ENCODE measurements at regions not wholly inside any gene's neighbourhood (a gene's known extent, or its start where the extent isn't known, plus 50 kb on each side); places are given as distances from the start of the nearest gene placed in this dataset.

DNA sequence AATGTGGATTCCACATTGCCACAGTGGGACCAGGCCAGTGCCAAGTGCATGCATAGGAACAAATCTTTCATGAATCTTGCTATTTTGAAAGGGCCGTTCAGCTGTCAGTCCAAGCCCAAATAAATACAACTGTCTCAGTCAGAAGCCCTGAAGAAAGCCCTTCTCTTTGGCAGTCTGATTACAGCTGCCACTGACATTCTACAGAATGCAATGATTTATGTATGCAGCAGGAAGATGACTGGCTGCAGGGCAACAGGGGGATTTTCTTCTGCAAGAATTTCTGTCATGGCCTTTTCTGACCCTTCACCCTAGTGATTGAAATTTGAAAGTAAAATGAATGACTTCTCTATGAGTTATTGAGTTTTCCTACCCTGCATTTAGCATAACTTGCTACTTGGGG lies 86.7 kb upstream of the FER start:
- Histone ChIP-seq H3K27ac (no peak overlapping the region), H3K4me1 (peaks cover 0 to 24% (median 5%) of the 10 kb centered on the region in 4 donors), H3K4me3 (no peak overlapping the region), H3K36me3 (no peaks in the 10 kb centered on the region), H3K27me3 (no peaks in the 10 kb centered on the region), H3K9me3 (peaks cover 0 to 3% (median 0%) of the 10 kb centered on the region in 4 donors)
- no peak for TF ChIP-seq POLR2A (IDR thresholded peaks at IDR 0.05)
- TF ChIP-seq, protein P1, sequence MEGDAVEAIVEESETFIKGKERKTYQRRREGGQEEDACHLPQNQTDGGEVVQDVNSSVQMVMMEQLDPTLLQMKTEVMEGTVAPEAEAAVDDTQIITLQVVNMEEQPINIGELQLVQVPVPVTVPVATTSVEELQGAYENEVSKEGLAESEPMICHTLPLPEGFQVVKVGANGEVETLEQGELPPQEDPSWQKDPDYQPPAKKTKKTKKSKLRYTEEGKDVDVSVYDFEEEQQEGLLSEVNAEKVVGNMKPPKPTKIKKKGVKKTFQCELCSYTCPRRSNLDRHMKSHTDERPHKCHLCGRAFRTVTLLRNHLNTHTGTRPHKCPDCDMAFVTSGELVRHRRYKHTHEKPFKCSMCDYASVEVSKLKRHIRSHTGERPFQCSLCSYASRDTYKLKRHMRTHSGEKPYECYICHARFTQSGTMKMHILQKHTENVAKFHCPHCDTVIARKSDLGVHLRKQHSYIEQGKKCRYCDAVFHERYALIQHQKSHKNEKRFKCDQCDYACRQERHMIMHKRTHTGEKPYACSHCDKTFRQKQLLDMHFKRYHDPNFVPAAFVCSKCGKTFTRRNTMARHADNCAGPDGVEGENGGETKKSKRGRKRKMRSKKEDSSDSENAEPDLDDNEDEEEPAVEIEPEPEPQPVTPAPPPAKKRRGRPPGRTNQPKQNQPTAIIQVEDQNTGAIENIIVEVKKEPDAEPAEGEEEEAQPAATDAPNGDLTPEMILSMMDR (IDR thresholded peaks at IDR 0.05): no peak
- WGBS (ENCODE audit: insufficient coverage, low coverage, low lambda C conversion rate, missing lambda C conversion rate): no CpG with 5 or more reads among the region's 1 CpG
- ATAC-seq: no peak
- no peak for DNase-seq
- intact Hi-C loops (cut with DNase I): no loop called here

DNA sequence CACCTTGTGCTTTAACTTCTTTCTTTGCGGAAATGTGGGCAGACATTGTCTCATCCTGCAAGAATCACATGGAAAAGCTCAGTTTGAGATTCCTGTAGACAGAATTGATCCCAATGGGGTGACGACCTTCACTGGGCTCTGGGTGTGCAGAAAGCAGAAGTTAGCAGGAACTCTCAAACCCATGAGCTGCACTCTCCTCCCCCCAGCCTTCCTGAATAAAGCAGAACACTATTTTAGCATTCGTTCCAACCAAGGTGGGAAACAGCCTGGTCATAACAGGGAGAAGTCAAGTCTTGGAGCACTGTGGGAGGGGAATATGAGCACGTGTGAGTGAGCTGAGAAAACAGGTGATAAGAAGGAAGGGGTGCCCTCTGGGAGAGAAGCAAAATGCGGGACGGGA lies 87.4 kb upstream of the FER start:
- Histone ChIP-seq H3K9me3 (peaks cover 0 to 3% (median 0%) of the 10 kb centered on the region in 4 donors), H3K27ac (no peak overlapping the region), H3K27me3 (no peaks in the 10 kb centered on the region), H3K4me3 (no peak overlapping the region), H3K36me3 (no peaks in the 10 kb centered on the region), H3K4me1 (peaks cover 0 to 24% (median 5%) of the 10 kb centered on the region in 4 donors)
- TF ChIP-seq POLR2A (IDR thresholded peaks at IDR 0.05): no peak
- intact Hi-C loops (cut with DNase I): no loop called here
- 63% methylated on average over 4 of the region's 6 CpGs for WGBS (ENCODE audit: insufficient coverage, low coverage, low lambda C conversion rate, missing lambda C conversion rate)
- no peak for ATAC-seq
- DNase-seq: no peak

DNA sequence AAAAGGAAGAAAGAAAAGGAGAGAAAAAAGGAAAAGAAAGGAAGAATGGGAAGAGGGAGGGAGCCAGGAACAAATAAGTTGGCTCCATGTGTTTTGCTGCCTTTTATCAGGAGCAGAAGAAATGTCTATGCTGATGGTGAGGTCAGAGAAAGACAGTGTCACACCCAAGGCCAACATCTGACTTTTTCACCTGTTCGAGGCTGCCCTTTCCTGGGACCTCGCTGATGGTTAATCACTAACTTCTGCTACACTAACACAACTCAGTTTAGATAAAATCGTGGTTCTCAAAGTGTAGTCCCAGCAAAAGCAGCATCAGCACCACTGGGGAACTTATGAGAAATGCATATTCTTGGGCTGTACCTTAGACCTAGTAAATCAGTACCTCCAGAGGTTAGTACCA lies 88.2 kb upstream of the FER start:
- no peak for DNase-seq
- ATAC-seq: peak in 2 of 4 donors; percentile 65 to 75
- intact Hi-C loops (cut with DNase I): no loop called here
- peaks cover 0 to 3% (median 0%) of the 10 kb centered on the region in 4 donors for H3K9me3 ChIP-seq
- WGBS (ENCODE audit: insufficient coverage, low coverage, low lambda C conversion rate, missing lambda C conversion rate): 26% methylated on average over 3 of the region's 3 CpGs
- no peaks in the 10 kb centered on the region for H3K36me3 ChIP-seq
- H3K27ac ChIP-seq: no peak overlapping the region
- no peaks in the 10 kb centered on the region for H3K27me3 ChIP-seq
- TF ChIP-seq POLR2A (IDR thresholded peaks at IDR 0.05): no peak
- TF ChIP-seq, protein P1 (IDR thresholded peaks at IDR 0.05): no peak
- H3K4me1 ChIP-seq: peaks cover 0 to 24% (median 5%) of the 10 kb centered on the region in 4 donors
- no peak overlapping the region for H3K4me3 ChIP-seq

DNA sequence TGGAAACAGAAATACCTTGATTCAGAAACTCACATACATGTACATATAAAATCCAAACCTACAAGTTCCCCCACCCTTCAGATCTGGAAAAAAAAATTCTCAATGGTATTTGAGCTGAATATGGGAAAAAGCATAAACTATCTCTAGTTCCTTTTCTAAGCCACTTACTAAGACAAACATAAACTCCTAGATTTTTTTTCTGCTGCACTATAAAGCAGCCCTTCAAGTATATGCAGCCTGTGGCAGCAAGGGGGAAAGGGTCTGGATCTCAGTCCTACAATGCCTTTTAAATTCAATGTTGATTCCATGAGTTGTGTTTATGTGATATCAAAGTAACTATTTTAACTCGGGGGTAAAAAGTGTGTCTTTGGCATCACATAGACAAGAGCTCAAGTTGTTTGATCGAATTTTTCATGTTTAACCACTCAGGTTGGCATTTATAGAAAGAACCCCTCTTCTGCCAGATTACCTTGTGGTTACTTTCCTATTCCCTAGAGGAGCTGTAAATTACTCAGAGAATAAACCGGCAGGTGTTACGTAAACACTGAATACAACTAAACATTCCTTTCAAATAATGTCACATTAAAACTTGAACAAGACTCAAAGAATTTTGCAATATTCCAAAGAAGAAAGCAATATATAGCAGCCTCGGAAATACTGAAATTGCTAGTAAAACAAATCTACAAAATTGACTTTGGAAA lies 91.8 kb upstream of the FER start:
- ATAC-seq (peak in 1 of 4 donors; percentile 68), DNase-seq (no peak)
- peaks cover 0 to 13% (median 2%) of the 10 kb centered on the region in 4 donors for H3K4me1 ChIP-seq
- intact Hi-C loops (cut with DNase I): no loop called here
- no peaks in the 10 kb centered on the region for H3K36me3 ChIP-seq
- H3K27ac ChIP-seq: no peak overlapping the region
- WGBS (ENCODE audit: insufficient coverage, low coverage, low lambda C conversion rate, missing lambda C conversion rate): 45% methylated on average over 5 of the region's 5 CpGs
- no peak overlapping the region for H3K4me3 ChIP-seq
- H3K9me3 ChIP-seq: peaks cover 0 to 3% (median 0%) of the 10 kb centered on the region in 4 donors
- TF ChIP-seq, protein P1 (IDR thresholded peaks at IDR 0.05): no peak
- no peak for TF ChIP-seq POLR2A (IDR thresholded peaks at IDR 0.05)
- H3K27me3 ChIP-seq: no peaks in the 10 kb centered on the region

DNA sequence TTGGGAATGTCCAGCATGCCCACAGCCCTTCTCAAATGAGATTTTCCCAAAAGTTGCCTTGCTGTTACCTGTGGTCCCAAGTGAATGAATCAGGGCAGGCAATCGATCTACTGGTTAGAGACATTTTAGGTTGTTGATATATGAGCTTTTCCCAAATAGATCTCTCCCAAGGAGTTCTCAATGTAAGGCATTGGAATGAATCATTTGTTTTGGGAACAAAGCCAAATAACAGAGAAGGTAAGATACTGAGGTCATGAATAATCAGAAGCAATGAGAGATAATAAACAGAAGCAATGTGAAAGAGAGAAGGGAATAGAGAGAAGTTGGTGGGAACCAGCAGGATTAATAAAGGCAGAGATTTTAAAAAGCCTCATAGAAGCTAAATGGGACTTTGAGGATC lies 93.6 kb upstream of the FER start:
- DNase-seq (no peak), ATAC-seq (no peak)
- TF ChIP-seq, protein P1 (IDR thresholded peaks at IDR 0.05): no peak
- no peak for TF ChIP-seq POLR2A (IDR thresholded peaks at IDR 0.05)
- Histone ChIP-seq H3K4me3 (no peak overlapping the region), H3K27me3 (no peaks in the 10 kb centered on the region), H3K9me3 (peaks cover 0 to 3% (median 0%) of the 10 kb centered on the region in 4 donors), H3K36me3 (no peaks in the 10 kb centered on the region), H3K4me1 (no peaks in the 10 kb centered on the region), H3K27ac (no peak overlapping the region)
- 63% methylated on average over 1 of the region's 1 CpG for WGBS (ENCODE audit: insufficient coverage, low coverage, low lambda C conversion rate, missing lambda C conversion rate)
- intact Hi-C loops (cut with DNase I): no loop called here

Measured in right lobe of liver (tissue), 6 donors.